SKM-1 (cell line): ENCODE measurements at regions not wholly inside any gene's neighbourhood (a gene's known extent, or its start where the extent isn't known, plus 50 kb on each side); places are given as distances from the start of the nearest gene placed in this dataset.
"Not testable (repeated sequence)": the region's sequence is repeated elsewhere in the genome, so short reads cannot be mapped to it uniquely, and the experiment has no call there.

Source experiments
- DNase-seq: peaks from one replicate; lab custom pipeline; 2025; ENCODE audit not compliant: unreplicated experiment; lab: John Stamatoyannopoulos, UW

GRCh38 chr6:47405273-47405672 lies 72.3 kb upstream of the CD2AP start:
- no peak for DNase-seq

- DNase-seq: no peak
Measured at GRCh38 chr6:47407300-47408281, 70.0 kb upstream of the CD2AP start.

GRCh38 chr6:47413752-47414422 lies 63.7 kb upstream of the CD2AP start:
- peak; percentile 76 for DNase-seq

GRCh38 chr6:47414423-47415167 lies 63.0 kb upstream of the CD2AP start:
- DNase-seq: peak; percentile 10

- DNase-seq: no peak
Measured at GRCh38 chr6:47416396-47417345, 60.9 kb upstream of the CD2AP start.

GRCh38 chr6:47419621-47420020 lies 58.0 kb upstream of the CD2AP start:
- DNase-seq: no peak

- DNase-seq: no peak
Measured at GRCh38 chr6:47420394-47421371, 56.9 kb upstream of the CD2AP start.

- no peak for DNase-seq
Measured at GRCh38 chr6:47423079-47423478, 54.5 kb upstream of the CD2AP start.

- DNase-seq: no peak
Measured at GRCh38 chr6:47424436-47424836, 53.2 kb upstream of the CD2AP start.

GRCh38 chr6:47425724-47426123 lies 51.9 kb upstream of the CD2AP start:
- DNase-seq: not testable (repeated sequence)

GRCh38 chr6:47426524-47427302 lies 50.9 kb upstream of the CD2AP start:
- no peak for DNase-seq

- DNase-seq: no peak
Measured at GRCh38 chr6:47427680-47428079, 49.9 kb upstream of the CD2AP start.
